HG02763 (cell line): ENCODE measurements at regions not wholly inside any gene's neighbourhood (a gene's known extent, or its start where the extent isn't known, plus 50 kb on each side); places are given as distances from the start of the nearest gene placed in this dataset.
"Not testable (repeated sequence)": the region's sequence is repeated elsewhere in the genome, so short reads cannot be mapped to it uniquely, and the experiment has no call there.

ENCODE experiments used
- ATAC-seq: cut with Tn5 transposase; IDR thresholded peaks from one replicate; pipeline ENCODE4 v1.9.1; 2021; ENCODE audit warnings: mild to moderate bottlenecking, moderate library complexity; ENCODE audit not compliant: unreplicated experiment

DNA sequence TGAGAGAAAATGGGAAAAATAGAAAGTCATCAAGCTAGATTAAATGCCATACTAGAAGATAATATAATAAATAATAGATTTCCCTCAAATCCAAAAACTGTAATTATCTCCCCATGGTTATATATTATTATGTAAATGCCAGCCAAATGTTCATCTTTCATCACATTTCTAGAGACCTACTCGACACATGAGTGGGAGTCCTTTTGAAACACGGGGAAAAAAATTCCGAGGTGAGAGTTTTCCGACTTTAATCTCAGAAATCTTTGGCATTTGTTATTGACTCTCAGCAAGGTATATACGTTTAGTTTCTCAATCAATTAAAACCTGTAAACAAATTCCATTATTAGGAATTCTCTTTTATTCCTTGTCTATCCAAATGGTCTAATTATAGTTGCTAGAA is 465.4 kb upstream of the SMIM31 start:
- ATAC-seq = no peak

DNA sequence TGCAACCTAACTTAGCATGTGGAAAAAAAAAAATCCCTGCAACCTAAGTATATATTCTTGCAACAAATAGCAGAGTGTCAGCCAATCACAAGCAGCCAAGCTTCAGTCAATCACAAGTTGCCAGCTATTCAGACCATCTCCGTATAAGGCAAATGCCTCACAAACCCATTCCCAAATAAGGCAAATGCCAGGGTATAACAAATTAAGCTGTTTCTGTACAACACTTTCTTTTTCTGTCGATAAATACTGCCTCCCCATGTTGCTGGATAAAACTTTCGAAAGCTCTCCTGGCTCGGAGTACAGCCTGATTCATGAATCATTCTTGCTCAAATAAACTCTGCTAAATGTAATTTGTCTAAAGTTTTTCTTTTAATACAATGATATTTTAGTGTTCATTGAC is 460.7 kb upstream of the SMIM31 start:
- ATAC-seq = no peak

DNA sequence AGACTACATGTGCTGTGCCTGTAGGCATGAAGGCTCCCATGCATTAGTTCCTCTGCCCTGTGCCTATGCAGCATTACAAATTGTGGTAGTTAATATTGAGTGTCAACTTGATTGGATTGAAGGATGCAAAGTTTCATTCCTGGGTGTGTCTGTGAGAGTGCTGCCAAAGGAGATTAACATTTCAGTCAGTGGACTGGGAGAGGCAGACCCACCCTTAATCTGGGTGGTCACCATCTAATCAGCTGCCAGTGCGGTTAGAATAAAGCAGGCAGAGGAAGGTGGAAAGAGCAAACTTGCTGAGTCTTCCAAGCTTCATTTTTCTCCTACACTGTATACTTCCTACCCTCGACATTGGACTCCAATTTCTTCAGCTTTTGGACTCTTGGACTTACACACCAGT is 460.2 kb upstream of the SMIM31 start:
- no peak for ATAC-seq

DNA sequence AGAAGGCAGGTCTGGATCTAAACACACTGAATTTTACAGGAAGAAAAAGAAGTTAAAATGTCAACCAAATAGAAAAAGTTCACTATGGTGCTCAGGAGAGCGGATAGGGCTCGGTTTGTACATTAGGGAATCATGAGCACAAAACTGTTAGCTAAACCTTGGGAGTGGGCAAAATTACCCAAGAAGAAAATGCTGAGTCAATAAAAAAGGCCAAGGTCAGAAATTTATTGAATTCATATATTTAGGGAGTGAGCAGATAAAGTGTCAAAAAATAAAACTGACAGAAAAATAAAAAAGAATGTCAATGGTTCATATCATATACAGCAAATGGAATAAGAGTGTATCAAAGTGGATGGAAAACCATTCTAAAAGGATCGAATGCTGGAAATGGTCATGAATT is 452.5 kb upstream of the SMIM31 start:
- ATAC-seq = no peak

DNA sequence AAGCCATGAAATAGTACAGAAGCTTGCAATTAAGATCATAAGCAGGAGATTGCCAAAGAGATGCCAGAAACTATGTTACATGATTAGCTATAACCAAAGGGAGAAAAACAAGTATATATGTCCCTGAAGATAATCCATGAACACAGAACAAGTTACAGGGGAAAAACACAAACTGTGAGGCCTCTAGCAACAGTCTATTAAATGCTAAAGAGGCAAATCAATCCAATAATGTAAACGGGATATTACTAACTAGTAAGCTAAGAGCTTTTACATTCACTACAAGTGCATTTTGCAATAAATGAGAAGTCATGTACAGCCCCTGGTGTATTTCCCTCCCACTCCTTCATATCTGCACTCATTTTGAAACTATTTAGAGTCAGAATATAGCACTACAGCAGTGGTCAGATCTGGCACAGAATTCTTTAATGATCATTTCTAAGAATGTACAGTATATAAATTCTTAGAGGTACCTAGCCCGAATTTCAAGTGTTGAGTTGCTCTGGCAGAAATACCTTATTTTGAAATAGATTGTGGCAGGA is 449.8 kb upstream of the SMIM31 start:
- peak; percentile 64 for ATAC-seq

DNA sequence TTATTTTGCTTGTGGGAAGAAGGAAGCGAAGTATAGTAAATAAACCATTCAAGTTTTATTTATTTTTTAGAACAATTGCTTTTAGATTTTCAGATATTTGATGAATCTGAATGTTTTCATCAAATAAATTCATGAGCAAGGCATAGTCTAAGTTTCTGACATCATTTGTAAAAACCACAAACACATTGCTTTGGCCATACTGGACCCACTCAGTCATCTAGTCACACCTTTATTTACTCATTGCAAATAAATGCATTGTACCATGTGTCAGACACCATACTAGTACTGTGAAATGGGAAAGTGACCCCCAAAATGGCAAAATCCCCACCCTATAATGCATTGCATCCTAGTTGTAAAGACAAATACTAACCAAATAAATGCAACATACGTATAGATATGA is 449.1 kb upstream of the SMIM31 start:
- no peak for ATAC-seq

DNA sequence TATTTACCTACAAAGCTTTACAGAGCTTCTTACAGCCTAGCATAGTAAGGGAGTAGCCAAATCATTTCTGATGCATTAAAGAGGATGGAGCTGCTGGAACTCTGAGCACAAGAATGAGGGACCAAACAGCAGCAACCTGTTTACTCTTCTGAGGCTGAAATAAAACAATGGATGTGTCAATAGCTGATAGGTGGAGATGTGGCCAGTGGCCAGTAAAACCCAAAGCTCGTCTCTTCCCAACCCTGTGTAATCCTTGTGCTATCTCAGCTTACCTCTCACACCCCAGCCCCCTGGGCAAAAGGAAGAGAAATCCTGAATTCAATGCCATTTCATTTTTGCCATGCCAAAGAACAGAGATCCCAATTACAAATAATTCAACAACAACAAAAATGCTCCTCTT is 446.7 kb upstream of the SMIM31 start:
- no peak for ATAC-seq

DNA sequence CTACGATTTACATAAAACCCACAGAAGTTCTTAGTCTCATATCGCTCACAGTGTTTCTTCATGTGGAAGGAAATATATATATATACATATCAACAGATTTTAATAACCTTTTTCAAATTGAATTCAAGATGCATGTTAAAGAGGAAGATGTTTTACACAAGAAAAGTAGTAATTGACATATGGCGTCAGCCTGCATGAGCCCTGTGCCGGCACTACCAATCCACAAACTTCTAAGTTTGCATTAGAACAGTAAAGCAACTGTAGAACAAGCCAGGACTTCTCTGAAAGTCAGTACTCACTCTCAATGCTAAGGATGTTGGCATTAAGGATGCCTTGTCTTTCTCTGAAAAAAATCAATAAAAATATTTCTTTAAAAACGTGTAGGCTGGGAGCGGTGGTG is 441.3 kb upstream of the SMIM31 start:
- no peak for ATAC-seq

DNA sequence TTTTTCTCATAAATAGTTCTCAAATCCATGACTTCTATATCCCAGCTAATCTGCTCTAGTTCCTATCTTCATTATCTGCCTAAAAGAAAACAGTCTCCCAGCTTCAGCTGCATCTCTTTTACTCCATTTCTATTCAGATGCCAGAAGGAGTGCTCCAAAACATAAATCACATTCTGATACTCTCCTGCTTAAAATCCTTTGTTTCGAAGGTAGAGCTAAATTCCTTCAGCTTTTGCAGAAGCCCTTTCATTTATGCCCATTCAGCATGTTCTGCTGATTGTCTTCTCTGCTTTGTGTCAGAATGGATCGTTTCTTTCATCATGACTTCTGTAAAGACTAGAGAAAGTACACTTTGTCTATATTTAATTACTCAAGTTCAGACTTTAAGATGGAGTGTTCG is 440.1 kb upstream of the SMIM31 start:
- no peak for ATAC-seq

DNA sequence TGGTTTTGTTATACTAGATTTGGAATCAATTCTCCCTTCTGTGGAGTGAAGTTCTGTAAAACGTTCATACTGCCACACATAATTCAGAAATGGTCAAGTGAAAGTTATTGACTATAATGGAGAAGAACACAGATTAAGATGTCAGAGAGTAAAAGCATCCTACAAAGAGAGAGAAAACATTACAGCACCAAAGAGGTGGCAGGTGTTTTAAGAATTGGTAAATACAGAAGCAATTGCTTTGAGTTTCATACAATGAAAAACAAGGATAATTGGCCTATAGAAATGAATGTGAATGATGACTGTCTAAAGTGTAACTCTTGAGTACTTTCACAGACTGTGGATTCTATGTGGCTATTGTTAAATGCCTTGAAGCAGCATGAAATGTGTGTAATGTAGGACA is 435.6 kb upstream of the SMIM31 start:
- ATAC-seq = no peak

DNA sequence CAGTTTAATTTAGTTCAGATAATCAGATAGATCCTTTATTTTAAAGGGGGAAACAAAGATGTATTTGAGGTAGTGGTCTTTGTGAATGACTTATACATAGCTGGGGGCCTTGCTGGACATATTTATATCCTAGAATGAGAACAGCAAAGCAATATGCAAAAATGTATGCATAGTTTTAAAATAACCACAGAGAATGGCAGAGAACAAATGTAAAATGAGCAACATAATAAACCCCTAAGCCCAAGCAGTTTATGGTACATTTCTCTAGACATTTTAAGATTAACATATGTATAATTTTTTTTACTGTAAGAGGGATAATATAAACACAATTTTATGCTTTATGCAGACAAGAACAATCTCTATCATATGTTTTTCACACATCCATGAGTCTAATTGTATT is 434.2 kb upstream of the SMIM31 start:
- ATAC-seq = no peak

DNA sequence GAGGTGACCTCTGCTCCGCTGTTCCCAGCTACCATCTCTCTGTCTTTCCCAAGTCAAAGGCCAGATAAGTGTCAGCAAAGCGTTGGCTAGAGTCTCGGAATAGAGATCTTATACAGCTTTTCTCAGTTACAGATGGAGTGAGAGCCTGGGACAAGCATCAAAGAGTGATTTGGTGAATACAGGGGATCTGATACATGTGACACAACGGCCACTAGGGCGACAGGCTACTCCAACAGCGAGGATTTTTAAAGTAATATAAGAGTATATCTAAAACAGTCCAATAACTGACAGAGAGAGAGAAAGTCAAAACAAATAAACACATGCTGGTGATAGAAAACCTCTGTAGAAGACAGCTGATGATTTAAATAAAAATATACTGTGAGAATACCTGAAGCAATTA is 433.1 kb upstream of the SMIM31 start:
- ATAC-seq = no peak

DNA sequence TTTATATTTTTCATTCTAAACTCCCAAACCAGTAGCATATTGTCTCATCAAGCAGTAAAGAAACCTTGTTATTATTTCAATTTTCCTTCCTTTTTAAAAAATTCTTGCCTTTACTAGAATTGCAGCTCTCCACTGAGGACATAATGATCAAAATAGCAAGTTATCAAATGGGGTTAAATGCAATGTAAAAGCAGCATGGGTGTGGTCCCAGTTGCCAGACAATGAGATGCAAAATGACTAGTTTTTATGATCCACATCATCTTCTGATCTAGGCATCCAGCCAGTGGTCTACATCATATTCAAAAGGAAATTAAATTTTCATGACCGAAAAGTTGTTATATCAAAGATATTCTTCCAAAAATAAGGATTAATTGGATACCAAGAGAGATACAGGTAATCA is 427.9 kb upstream of the SMIM31 start:
- no peak for ATAC-seq

DNA sequence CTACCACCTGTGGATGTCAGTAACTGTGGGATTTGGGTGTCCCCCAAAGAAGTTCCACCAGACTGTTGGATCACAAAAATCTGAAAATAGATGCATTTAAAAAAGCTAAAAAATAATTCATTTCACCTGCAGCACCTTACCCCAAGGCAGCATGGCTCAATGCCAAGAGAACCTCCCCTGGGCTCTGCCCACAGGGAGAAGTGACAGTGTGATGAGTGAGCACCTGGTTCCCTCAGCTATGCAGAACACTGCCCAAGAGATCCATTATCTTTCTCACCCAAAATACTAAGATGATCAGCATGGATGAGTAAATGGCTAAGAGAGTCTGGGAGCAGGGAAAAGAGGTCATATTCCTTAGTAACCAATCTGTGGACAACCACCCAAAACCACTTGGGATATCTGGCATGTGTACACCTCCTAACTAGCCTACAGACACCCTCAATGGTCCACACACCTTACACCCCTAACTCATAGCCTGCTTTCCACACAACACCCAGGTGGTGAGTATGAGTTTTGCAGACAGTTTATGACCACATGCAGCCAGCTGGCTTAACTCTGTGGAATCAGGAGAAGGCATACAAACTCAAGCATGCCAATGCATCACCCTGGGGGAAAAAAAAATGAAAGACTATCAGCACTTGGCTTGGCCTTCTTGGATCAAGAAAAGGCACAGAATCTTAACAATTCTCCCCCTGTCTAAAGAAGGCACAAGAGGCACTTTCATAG is 416.5 kb upstream of the SMIM31 start:
- ATAC-seq = no peak

DNA sequence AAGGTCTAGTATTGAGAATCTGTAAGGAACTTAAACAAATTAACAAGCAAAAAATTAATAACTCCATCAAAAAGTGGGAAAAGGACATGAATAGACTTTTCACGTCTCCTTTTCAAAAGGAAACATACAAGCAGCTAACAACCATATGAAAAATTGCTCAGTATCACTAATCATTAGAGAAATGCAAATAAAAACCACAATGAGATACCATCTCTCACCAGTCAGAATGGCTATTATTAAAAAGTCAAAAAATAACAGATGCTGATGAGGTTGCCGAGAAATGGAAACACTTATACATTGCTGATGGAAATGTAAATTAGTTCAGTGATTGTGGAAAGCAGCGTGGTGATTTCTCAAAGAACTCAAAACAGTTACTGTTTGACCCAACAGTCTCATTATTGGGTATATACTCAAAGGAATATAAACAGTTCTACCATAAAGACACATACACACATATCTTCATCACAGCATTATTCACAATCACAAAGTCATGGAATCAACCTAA is 410.4 kb upstream of the SMIM31 start:
- ATAC-seq = no peak

DNA sequence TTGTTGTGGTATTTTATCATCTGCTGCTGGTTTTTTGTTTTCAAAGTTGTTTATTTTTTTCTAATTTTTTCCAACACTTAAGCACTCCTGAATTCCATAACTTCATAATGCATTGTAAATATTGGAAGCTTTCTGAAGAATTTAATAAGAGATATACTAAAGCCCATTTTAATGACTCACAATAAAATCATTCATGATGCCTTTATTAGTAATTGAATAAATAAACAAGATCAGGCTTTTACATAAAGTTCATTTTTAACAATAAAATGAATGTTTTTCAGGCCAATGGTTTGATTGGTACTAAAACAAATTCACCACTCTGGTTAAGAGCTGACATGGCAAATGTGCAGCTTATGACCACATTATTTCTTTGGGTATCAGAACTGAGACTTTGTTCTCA is 408.2 kb upstream of the SMIM31 start:
- no peak for ATAC-seq

DNA sequence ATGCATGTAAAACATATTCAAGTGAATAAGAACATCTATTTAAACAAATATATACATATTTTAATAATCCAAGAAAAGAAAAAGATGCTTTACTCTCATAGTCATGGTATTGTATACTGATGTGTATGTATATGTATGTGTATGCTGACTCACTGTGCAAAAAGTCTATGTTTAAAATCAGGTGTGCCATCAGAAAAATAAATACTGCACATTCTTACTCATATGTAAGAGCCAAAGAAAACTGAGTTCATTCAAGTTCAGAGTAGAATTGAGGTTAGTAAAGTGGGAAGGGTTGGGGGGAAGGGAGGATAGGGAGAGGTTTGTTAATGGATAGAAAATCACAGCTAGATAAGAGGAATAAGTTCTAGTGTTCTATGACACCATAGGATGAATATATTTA is 403.9 kb upstream of the SMIM31 start:
- no peak for ATAC-seq

DNA sequence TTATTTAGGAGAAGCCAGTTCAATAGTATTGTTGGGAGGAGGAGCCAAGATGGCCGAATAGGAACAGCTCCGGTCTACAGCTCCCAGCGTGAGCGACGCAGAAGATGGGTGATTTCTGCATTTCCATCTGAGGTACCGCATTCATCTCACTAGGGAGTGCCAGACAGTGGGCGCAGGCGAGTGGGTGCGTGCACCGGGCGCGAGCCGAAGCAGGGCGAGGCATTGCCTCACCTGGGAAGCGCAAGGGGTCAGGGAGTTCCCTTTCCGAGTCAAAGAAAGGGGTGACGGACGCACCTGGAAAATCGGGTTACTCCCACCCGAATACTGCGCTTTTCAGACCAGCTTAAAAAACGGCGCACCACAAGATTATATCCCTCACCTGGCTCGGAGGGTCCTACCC is 403.2 kb upstream of the SMIM31 start:
- not testable (repeated sequence) for ATAC-seq

DNA sequence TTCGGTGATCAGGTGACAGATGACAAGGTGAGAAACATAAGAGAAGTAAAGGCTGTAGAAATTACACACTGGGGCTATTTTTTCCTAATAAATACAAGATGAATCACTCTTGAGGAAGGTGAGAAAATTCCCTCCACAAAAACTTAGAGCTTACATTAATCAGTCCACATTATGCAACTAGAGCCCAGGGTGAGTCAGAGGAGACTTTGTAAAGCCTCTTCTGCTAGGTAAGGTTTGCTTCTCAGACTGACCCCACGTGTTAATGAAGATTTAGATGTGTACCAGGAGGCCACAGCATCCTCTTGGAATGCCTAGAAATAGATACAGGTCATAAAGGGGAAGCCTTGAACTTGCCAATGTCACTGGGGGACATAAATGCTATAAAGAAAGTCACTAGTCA is 396.0 kb upstream of the SMIM31 start:
- ATAC-seq = no peak

DNA sequence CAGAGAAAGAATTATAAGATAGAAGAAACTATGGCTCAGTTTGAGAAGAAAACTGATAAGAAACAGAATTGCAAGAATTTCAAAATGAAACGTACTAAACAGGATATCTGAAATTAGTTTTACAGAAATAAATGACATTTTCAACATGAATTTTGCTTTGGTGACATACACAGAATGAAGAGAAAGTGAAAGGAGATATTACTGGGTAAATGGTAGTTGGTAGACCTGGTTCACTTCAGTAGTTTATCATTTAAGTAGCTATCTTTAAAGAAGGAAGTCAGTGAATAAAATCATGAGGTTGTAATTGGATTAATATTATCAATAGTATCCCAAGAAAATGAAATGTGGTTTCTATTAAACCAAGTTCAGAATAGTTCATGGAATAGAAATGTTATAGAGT is 395.5 kb upstream of the SMIM31 start:
- no peak for ATAC-seq

DNA sequence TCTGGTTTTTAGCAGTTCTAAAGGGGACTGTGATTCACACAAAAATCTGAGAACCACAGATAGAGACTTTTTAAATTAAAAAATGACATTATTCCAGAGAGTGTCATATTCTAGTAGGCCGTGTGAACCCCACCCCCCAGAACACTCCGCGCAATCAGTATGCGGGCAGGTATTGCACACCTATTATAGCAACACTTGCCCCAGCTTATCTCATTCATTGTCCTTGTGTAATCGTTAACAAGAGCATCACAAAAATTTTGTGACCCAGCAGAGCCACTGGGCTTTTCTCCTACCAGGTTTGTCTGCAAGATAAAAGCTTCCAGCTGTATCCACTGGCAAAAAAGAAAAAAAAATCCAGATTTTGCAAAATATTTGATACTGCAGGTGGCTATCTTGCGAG is 394.1 kb upstream of the SMIM31 start:
- no peak for ATAC-seq

DNA sequence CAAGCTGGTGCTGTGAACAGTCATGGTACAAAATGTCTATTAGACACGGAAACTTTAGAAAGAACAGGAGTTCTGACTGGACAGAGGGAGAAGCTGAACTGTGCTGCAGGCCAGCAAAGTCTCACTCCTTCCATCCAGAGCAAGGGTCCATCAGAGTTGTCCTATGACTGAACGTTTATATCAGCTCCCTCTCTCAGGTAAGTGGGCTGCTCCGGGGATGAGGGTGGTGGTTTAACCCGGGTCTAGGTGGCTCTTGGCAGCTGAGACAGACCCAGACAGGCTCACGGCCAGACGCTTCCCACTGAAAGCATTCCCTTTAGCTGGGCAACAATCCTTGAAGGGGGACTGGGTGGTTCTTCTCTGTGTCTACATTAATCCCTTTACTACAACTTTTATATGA is 385.0 kb upstream of the SMIM31 start:
- ATAC-seq = no peak

DNA sequence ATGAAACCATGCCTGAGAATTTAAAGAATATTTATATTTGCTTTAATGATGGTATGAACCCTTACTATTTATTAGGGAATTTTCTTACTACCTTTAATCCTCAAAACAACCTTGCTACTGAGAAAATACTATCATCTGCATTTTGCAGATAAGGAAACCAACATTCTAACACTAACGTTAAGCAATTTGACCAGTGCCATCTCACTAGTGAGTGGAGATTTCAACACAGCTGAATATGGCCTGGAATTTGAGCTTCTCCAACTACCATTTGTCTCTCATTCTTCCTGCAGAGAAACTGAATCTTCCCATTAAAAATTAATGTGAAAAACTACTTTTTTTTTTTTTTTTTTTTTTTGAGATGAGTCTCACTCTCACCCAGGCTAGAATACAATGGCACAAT is 380.9 kb upstream of the SMIM31 start:
- ATAC-seq = no peak
